NCI-H1092 (cell line): ENCODE measurements at regions not wholly inside any gene's neighbourhood (a gene's known extent, or its start where the extent isn't known, plus 50 kb on each side); places are given as distances from the start of the nearest gene placed in this dataset.

Experiments
- DNase-seq: peaks from one replicate; lab custom pipeline; 2025; lab: John Stamatoyannopoulos, UW

DNA sequence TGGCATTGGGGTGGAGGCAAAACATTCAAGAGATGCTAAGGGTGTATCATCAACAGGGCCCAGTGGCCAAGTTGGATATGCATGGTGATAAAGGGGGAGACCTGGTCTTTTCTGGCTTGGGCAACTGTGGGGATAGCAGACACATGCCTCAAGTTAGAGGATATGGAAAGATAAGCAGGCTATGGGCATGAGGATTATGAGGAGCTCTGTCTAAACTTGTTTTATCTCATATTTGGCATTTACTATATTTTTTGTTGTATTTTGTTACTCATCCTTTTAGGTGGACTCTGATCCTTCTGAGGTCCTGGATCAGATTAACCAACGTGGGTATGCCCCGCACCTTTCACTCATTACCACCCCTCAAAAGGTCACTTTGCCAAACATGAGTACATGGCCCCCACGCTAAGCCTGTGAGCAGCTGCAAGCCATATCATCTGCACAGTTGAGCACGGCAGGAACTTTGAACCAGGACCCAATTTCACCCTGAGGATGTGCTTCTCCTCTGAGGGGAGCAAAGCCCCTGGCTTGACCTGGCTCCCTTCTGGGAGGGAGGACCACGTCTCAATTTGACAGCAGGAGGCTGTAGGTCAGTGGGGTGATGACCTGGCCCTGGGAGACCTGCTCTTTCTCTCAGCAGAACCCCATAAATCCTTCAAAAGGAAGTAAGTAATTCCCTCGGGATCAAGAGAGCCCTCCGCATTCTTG lies 71.1 kb upstream of the CD180 start:
- no peak for DNase-seq

DNA sequence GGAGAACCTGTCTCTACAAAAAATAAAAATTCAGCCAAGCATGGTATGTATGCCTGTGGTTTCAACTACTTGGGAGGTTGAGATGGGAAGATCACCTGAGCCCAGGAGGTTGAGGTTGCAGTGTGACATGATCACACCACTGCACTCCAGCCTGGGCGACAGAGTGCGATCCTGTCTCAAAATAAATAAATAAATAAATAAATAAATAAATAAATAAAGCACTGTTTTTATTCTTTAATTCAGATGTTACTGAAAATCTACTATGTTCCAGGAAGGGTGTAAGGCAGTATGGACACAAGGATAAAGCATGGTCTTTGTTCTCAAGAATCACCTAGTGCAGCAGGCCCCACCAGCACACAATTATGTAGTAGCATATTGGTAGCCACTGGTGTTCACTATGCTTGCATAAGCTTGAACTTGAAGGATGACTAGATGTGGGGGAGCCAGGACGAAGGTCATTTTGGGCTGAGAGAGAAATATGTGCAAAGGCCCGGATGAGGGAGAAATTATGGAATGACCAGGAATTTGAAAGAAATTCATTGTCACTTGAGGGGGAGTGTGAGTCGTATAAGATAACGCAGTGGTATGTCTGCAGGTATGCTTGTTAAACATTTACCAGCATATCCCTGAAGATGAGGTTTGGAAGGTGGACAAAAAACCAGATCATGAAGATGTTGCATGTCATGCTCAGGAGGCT lies 70.2 kb upstream of the CD180 start:
- DNase-seq, result no peak

GRCh38 chr5:67265951-67266350 lies 69.4 kb upstream of the CD180 start:
- DNase-seq, result no peak

- DNase-seq, result no peak
Measured at GRCh38 chr5:67263656-67264408, 67.2 kb upstream of the CD180 start.

DNA sequence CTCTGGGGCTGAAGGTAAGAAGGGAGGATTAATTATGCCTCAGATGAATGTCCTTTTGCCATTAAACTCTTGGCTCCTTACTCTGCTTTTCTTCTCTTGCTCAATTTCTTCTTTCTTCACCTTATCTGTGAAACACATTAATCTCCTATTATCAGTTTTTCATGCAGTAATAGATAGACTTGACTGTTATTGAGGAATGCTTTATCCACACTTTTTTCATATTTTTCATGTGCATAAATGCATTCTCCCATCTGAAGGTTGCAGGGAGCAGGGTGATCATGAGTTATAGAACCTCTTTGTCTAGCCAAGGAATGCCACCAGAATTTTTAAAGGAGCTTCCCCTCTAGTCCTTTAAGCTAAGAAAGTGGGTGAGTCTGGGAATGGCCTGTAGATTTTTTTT lies 66.4 kb upstream of the CD180 start:
- DNase-seq, result no peak

- no peak for DNase-seq
Measured at GRCh38 chr5:67262206-67262605, 65.6 kb upstream of the CD180 start.

DNA sequence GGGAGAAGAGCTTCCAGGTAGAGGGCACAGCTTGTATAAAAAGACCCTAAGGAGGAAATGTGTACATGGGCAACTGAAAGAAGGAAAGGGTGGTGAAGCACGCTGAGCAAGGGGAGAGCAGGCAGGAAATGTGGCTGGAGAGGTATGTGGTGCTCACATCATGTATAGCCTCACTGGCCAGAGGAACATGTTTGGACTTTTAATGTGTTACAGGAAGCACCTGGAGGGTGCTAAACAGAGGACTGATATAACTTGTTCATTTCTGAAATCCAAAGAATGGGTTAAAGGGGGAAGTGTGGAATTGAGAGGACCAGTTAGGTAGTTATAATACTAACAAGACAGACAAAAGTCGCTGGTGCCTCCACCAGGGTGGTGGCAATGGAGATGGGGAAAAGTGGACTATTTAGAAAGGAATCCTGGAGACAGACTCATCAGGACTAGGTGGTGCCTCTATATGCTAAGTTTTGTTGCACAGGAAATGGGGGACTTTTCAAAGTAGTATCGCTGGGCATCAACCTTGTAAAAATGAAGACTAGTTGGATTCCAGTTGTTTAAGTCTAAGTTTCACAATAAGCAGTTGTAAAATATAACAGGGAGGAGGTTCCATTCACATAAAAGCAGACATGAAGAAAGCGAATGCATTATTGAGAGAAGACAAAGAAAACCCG lies 63.1 kb upstream of the CD180 start:
- DNase-seq, result no peak

GRCh38 chr5:67257500-67257899 lies 60.9 kb upstream of the CD180 start:
- no peak for DNase-seq

DNA sequence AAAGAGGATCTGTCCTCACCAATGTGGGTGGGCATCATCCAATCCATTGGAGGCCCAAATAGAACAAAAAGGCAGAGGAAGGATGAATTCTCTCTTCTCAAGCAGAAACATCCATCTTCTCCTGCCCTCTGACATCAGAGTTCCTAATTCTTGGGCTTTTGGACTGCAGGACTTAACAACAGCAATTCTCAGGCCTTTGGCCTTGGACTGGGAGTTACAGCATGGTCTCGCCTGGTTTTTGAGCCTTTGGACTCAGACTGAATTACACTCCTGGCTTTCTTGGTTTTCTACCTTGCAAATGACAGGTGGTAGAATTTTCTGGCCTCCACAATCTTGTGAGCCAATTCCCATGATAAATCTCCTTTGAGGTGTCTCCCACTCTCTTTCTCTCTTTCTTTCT lies 60.5 kb upstream of the CD180 start:
- no peak for DNase-seq

DNA sequence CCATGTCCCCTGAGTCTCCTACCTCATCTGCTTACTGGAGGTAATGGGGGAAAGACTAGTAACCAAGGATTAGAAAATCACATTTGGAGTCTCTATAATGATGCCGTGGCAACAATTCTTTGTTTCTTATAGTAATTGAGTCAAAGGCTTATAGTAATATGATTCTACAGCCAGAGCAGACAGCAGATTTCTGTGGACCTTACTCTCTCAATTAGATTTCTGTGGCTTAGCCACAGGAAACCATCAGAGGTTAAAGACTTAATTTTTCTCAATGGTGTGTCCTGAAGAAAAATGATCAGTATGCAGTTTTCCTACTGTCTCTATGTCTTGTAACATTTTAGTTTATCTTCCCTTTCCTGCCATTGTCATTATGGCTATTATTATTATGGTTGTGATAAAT lies 59.3 kb upstream of the CD180 start:
- DNase-seq, result no peak

GRCh38 chr5:67253911-67254310 lies 57.3 kb upstream of the CD180 start:
- no peak for DNase-seq

DNA sequence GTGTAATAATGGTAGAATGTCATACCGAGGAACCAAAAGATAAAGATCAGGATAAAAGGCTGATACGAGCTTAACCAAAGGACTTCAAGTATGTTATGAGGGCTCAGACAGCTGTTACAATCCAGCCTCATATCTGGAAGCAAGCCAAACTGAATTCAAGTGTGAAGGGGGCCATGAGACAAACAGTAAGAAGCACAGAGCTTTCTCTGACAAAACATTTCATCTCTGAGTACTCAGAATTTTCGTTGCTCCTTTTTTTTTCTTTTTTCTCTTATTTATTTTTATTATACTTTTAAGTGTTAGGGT lies 52.9 kb upstream of the CD180 start:
- no peak for DNase-seq

GRCh38 chr5:67248703-67249589 lies 52.3 kb upstream of the CD180 start:
- no peak for DNase-seq

- no peak for DNase-seq
Measured at GRCh38 chr5:67246546-67247268, 50.1 kb upstream of the CD180 start.
